Right hindlimb (tissue), 1 donor: ENCODE measurements at regions not wholly inside any gene's neighbourhood (a gene's known extent, or its start where the extent isn't known, plus 50 kb on each side); places are given as distances from the start of the nearest gene placed in this dataset.
"Not testable (repeated sequence)": the region's sequence is repeated elsewhere in the genome, so short reads cannot be mapped to it uniquely, and the experiment has no call there.

Experiments used
- DNase-seq: peaks from one replicate; pipeline ENCODE4 v3.0.0-alpha.2; 2018

DNA sequence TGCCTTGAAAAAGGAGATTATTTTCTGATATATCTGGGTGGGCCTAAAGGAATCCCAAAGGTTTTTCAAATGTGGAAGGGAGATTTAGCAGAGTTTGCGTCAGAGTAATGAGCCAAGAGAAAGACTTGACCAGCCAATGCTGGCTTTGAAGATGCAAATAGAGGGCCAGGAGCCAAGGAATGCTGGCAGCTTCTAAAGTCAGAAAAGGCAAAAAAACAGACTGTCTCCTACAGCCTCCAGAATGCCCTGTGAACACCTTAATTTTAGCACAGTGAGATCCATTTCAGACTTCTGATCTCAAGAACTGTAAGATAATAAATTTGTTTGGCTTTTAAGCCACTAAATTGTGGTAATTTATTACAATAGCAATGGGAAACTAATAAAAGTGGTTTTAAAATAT is 122.6 kb upstream of the FREM1 start:
- peak; percentile 19 for DNase-seq

GRCh38 chr9:15021146-15021545 is 110.9 kb upstream of the FREM1 start:
- DNase-seq: no peak

DNA sequence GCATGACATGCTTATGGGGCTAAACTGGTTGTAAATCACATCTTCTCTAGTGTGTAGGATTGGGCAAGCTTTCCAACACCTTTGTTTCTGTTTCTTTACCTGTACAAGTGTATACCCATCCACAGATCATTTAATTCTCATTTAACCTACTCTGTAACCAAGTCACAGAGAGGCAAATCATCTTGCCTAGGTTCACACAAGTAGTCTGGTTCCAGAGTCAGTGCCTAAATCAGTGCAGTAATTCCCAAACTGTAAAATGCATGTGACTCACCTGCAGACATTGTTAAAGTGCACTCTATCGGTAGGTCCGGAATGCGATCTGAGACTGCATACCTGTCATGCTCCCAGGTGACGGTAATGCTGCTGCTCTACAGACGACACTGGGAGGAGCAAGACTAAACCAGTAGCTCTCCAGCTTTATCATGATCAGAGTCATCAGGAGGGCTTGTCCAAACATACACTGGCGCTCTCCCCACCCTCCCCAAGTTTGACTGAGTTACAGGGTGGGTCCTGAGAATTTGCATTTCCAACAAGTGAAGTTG is 107.9 kb upstream of the FREM1 start:
- no peak for DNase-seq

DNA sequence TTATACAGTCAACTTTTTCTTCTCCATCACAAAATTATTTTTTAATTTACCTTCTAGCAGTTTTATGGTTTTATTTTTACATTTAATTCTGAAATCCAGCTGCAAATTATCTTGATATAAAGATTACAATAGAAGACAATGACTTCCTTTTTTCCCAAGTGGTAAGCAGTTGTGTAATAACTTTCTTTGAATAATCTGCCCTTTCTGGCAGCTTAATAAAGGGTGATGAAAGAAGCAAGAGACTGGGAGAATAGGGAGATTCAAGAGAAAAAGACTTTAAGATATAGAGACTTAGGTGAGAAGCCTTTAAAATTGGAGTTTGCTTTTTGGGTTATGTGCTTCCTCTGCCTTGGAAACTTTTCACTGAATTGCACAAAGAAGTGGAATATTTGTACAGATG is 100.4 kb upstream of the FREM1 start:
- DNase-seq: no peak

- no peak for DNase-seq
Observed at GRCh38 chr9:15007698-15008097, 97.5 kb upstream of the FREM1 start.

DNA sequence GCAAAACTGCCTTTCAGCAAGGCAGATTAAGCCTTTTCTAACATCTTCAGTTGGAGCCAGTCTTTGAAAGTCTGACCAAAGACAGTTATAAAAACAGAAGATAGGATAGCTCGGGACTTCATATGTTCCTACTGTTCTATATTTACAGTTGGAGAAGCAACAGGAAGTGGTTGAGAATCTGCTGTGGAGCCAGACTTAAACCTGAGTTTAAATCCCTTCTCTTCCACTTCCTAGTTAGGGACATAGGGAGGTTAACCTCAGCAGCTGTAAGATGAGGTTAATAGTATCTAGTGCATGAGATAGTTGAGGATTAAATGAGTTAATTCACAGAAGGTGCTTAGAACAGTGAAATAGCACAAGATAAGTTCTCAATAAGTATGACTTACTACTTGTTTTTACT is 84.5 kb upstream of the FREM1 start:
- no peak for DNase-seq

DNA sequence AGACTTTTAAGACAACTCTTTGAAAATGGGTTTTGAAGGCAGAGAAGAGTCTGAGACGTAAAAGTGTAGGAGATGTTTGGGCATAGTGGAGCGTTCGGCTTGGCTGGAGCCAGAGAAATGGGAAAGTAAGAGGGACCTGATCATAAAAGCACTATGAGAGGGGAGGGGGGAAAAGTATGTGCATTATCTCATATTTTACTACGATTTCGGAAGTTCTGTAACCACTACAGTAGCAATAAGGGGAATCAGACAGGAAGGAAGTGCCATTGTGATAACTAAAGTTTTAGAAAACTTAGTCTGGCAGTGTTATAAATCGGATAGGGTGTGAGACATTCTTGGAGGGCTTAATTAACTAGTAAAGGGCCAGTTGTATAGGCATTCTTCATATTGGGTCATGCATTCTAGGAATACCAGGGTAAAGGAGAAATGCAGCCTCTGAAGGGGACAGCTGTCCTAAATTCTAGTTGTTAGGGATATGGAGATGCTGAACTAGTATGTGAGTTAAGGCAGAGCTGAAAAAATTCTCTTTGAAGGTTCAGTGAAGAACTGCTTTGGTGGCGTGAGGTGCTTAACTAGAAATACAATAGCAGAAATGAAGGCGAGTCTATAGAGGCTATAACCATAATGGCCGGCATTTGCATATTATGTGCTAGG is 83.8 kb upstream of the FREM1 start:
- no peak for DNase-seq

GRCh38 chr9:14993061-14993800 is 83.0 kb upstream of the FREM1 start:
- DNase-seq: peak; percentile 95

GRCh38 chr9:14992516-14992915 is 82.3 kb upstream of the FREM1 start:
- DNase-seq: no peak

GRCh38 chr9:14992081-14992480 is 81.9 kb upstream of the FREM1 start:
- DNase-seq: no peak

GRCh38 chr9:14990647-14991046 is 80.4 kb upstream of the FREM1 start:
- DNase-seq: not testable (repeated sequence)

DNA sequence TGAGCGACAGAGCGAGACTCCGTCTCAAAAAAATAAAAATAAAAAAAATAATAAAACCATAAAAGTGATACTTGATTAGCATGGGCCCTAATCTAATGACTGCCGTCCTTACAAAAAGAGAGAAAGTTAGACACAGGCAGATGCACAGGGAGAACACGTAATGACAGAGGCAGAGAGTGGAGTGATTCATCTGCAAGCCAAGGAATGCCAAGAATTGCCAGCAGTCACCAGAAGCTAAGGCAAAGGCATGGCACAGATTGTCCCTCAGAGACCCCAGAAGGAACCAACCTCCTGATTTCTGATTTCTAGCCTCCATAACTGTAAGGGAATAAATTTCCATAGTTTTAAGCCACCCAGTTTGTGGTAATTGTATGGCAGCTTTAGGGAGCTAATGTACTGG is 79.6 kb upstream of the FREM1 start:
- DNase-seq: no peak

DNA sequence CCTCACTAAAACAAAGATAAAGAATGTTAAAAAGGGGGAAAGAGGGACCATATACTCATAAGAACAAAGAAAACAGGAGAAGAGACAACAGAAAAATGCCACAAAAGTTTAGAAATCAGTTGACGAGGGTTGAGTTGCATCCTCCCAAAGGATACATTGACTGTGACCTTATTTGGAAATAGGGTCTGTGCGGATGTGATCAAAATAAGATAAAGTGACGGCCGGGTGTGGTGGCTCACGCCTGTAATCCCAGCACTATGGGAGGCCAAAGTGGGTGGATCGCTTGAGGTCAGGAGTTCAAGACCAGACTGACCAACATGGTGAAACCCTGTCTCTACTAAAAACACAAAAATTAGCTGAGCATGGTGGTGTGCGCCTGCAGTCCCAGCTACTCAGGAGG is 79.1 kb upstream of the FREM1 start:
- DNase-seq: not testable (repeated sequence)

GRCh38 chr9:14987858-14988257 is 77.6 kb upstream of the FREM1 start:
- no peak for DNase-seq

GRCh38 chr9:14985419-14985818 is 75.2 kb upstream of the FREM1 start:
- DNase-seq: no peak

GRCh38 chr9:14983599-14983998 is 73.4 kb upstream of the FREM1 start:
- DNase-seq: no peak

- no peak for DNase-seq
Observed at GRCh38 chr9:14981291-14981950, 71.2 kb upstream of the FREM1 start.

GRCh38 chr9:14978022-14979000 is 68.1 kb upstream of the FREM1 start:
- no peak for DNase-seq

GRCh38 chr9:14967450-14968321 is 57.5 kb upstream of the FREM1 start:
- DNase-seq: no peak

DNA sequence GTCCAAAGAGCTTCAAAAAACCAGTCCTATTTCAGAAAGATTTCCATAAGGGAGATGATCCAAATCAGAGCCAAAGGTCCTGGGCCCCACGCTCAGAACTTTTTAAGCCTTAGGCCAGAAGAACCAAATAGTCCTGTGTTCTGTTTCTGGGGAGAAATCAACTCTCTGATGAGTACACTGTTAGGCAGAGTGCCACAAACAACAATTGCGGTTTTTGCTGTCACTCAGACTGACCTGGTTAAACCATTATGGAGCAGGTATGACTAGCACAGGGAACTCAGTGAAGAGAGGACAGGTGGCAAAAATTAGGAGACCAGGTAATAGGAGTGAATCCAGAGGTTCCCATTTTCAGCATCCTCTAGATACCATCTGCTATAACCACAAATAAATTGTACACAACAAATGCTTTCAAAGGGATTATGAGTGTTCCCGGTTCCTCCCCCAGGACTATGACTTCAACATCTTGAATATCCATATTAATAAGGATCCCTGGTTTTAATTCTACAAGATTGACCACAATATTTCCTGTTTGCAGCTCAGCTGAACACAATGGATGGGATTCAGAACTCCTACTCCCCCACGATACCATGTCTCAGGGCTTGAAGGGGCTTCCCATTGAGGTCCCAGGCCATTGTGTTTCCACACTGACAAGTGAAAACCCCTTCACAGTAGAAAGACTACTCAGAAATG is 52.1 kb upstream of the FREM1 start:
- no peak for DNase-seq
